Neural crest cell (in vitro differentiated cells): ENCODE measurements at regions not wholly inside any gene's neighbourhood (a gene's known extent, or its start where the extent isn't known, plus 50 kb on each side); places are given as distances from the start of the nearest gene placed in this dataset.

ENCODE experiments used
- DNase-seq: peaks from one replicate; pipeline ENCODE4 v3.0.0; 2021; ENCODE audit warnings: low read depth, mixed read lengths, low spot score
- H3K27ac Mint-ChIP-seq: one replicate; pipeline ENCODE4 v1.8.0; 2021; ENCODE audit warnings: mild to moderate bottlenecking, mixed read lengths; ENCODE audit not compliant: unreplicated experiment
- H3K27me3 Mint-ChIP-seq: 2 replicates; pipeline ENCODE4 v1.8.0; 2021; ENCODE audit warnings: low read depth, mild to moderate bottlenecking, mixed read lengths
- H3K36me3 Mint-ChIP-seq: 2 replicates; pipeline ENCODE4 v1.8.0; 2021; ENCODE audit warnings: low read depth, mild to moderate bottlenecking, mixed read lengths
- H3K4me1 Mint-ChIP-seq: 2 replicates; pipeline ENCODE4 v1.8.0; 2021; ENCODE audit warnings: mixed read lengths
- H3K4me3 Mint-ChIP-seq: one replicate; pipeline ENCODE4 v1.8.0; 2021; ENCODE audit warnings: mild to moderate bottlenecking, mixed read lengths
- H3K9me3 Mint-ChIP-seq: 2 replicates; pipeline ENCODE4 v1.8.0; 2021; ENCODE audit warnings: mixed read lengths
- CTCF ChIP-seq: fragments of 200-600 bp; sonication (generic); conservative IDR thresholded peaks from 2 replicates; pipeline ENCODE4 v1.5.0; 2021; ENCODE audit warnings: antibody characterized with exemption, mild to moderate bottlenecking

DNA sequence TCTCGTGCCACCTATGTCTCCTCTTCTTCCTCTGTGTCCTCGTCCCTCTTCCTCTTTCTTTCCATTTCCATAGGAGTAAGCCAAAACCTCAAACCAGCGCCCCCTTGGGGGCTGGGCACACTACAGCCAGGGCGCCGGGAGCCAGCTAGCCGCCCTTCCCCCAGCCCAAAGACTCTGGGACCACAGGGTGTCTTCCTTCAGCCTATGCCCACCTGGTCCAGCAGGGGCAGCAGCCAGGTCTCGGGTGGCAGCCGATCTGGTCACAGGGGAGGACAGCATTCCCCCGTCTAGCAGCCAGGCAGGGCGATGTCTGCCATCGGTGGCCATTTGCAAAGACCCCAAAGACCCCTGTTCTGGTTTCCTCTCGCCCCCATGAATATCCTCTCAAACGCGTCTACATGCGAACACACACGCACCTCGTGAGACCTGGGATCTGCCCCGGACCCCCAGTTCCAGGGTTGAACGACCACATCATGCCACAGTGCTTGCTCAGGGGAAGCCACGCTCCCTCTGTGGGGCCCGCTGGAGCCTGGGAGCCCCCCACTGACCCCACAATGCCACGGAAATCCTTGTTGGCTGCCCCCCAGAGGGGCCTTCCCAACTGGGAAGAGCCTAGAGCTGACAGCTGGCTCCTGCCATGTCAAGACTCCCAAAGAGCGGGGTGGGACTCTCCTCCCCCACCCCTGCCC is 546.0 kb upstream of the CCDC179 start:
- DNase-seq: no peak
- H3K4me1 Mint-ChIP-seq: no peaks in the 10 kb centered on the region
- H3K27ac Mint-ChIP-seq: no peak overlapping the region
- H3K9me3 Mint-ChIP-seq: peaks cover 21% of the 10 kb centered on the region
- H3K36me3 Mint-ChIP-seq: peaks cover 2% of the 10 kb centered on the region
- H3K27me3 Mint-ChIP-seq: no peaks in the 10 kb centered on the region
- H3K4me3 Mint-ChIP-seq: no peak overlapping the region
- TF ChIP-seq CTCF: no peak

GRCh38 chr11:23413057-23413456 is 552.8 kb upstream of the CCDC179 start:
- H3K4me3 Mint-ChIP-seq: no peak overlapping the region
- H3K9me3 Mint-ChIP-seq: peaks cover 21% of the 10 kb centered on the region
- H3K27me3 Mint-ChIP-seq: no peaks in the 10 kb centered on the region
- H3K36me3 Mint-ChIP-seq: peaks cover 8% of the 10 kb centered on the region
- H3K4me1 Mint-ChIP-seq: no peaks in the 10 kb centered on the region
- DNase-seq: no peak
- no peak for TF ChIP-seq CTCF
- H3K27ac Mint-ChIP-seq: no peak overlapping the region

- Mint-ChIP-seq H3K27ac (no peak overlapping the region), H3K36me3 (no peaks in the 10 kb centered on the region), H3K4me1 (no peaks in the 10 kb centered on the region), H3K27me3 (no peaks in the 10 kb centered on the region), H3K4me3 (no peak overlapping the region), H3K9me3 (peaks cover 2% of the 10 kb centered on the region)
- TF ChIP-seq CTCF: no peak
- no peak for DNase-seq
These were observed 562.8 kb upstream of the CCDC179 start for GRCh38 chr11:23423104-23423503.

DNA sequence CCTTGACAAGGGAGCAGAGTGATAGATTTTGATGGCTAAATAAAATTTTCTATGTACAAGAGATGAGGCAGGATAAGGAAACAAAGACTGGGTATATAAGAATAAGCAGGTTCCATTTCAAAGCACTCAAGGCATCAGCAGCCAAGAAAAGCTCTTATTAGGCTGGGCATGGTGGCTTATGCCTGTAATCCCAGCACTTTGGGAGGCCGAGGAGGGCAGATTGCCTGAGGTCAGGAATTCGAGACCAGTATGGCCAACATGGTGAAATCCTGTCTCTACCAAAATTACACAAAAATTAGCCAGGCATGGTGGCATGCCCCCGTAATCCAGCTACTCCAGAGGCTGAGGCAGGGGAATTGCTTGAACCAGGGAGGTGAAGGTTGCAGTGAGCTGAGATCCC is 563.4 kb upstream of the CCDC179 start:
- TF ChIP-seq CTCF: no peak
- H3K9me3 Mint-ChIP-seq: peaks cover 2% of the 10 kb centered on the region
- no peaks in the 10 kb centered on the region for H3K27me3 Mint-ChIP-seq
- H3K4me1 Mint-ChIP-seq: no peaks in the 10 kb centered on the region
- H3K36me3 Mint-ChIP-seq: no peaks in the 10 kb centered on the region
- H3K4me3 Mint-ChIP-seq: no peak overlapping the region
- H3K27ac Mint-ChIP-seq: no peak overlapping the region
- DNase-seq: no peak

DNA sequence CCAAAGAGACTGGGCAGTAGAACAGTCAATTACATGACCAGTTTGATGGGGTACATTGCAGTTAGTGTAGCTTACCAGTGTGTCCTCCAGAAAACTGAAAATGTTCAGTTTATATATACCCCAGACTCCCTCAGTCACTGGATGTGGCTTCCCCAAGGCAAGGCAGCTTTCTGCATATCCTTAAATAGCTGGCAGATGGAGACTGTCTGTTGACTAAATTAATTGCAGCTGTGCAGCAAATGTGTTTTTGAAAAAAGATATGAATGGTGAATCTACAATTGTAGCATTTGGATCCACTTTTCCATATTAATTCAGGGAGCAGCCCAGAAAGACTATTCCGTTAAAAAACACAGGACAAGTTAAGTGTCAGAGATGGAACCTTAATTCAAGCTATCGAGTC is 565.1 kb upstream of the CCDC179 start:
- Mint-ChIP-seq H3K4me1 (no peaks in the 10 kb centered on the region), H3K9me3 (peaks cover 2% of the 10 kb centered on the region), H3K27ac (no peak overlapping the region), H3K27me3 (no peaks in the 10 kb centered on the region), H3K4me3 (no peak overlapping the region), H3K36me3 (no peaks in the 10 kb centered on the region)
- no peak for TF ChIP-seq CTCF
- DNase-seq: no peak
